IMR-90 (cell line): ENCODE measurements at regions not wholly inside any gene's neighbourhood (a gene's known extent, or its start where the extent isn't known, plus 50 kb on each side); places are given as distances from the start of the nearest gene placed in this dataset.

Experiments used
- ATAC-seq: fragments of 200-7000 bp; cut with Tn5 transposase; 2 replicates; pipeline ENCODE4 v1.9.1; 2020; ENCODE audit warnings: low read depth, mild to moderate bottlenecking, moderate library complexity
- BruUV-seq: library from RNA; stranded (reverse); fragments of 400-500 nt; replicated peaks from 2 replicates; lab custom pipeline; 2021; lab: Mats Ljungman, UMichigan
- CTCF ChIA-PET: fragments of 300-600 bp; formaldehyde crosslinking; extraction: SDS; loops from one replicate; lab custom pipeline; 2021; ENCODE audit warnings: antibody characterized with exemption; lab: Yijun Ruan, JAX
- POLR2A ChIA-PET: fragments of 300-600 bp; sonication (Branson Sonifier 250); formaldehyde crosslinking; loops from one replicate; lab custom pipeline; 2022; ENCODE audit warnings: antibody characterized with exemption; ENCODE audit not compliant: unreplicated experiment; lab: Charles Lee
- DNase-seq: peaks from one replicate; pipeline ENCODE4 v3.0.0; 2013
- H2AFZ ChIP-seq: replicated peaks from 2 replicates; pipeline ENCODE3; 2013; ENCODE audit warnings: low read length, mild to moderate bottlenecking; ENCODE audit not compliant: poor library complexity
- H2AK5ac ChIP-seq: 2 replicates; pipeline ENCODE4 v1.6.1; 2013; ENCODE audit warnings: low read depth, low read length, inconsistent platforms
- H2AK9ac ChIP-seq: replicated peaks from 2 replicates; pipeline ENCODE3; 2013; ENCODE audit warnings: mild to moderate bottlenecking, low read depth, low read length, moderate library complexity; ENCODE audit not compliant: poor library complexity
- H2BK120ac ChIP-seq: 2 replicates; pipeline ENCODE4 v1.6.1; 2013; ENCODE audit warnings: low read depth, low read length, inconsistent platforms
- H2BK15ac ChIP-seq: 3 replicates; pipeline ENCODE4 v1.6.1; 2013; ENCODE audit warnings: low read depth, low read length, inconsistent platforms
- H2BK20ac ChIP-seq: 2 replicates; pipeline ENCODE4 v1.6.1; 2013; ENCODE audit warnings: low read depth, mild to moderate bottlenecking, inconsistent platforms, low read length, moderate library complexity
- H2BK5ac ChIP-seq: 2 replicates; pipeline ENCODE4 v1.6.1; 2013; ENCODE audit warnings: mild to moderate bottlenecking, low read depth, low read length, inconsistent platforms; ENCODE audit not compliant: poor library complexity, severe bottlenecking
- H3K14ac ChIP-seq: replicated peaks from 2 replicates; pipeline ENCODE4 v1.6.1; 2013; ENCODE audit warnings: low read depth, low read length, inconsistent platforms
- H3K18ac ChIP-seq: 2 replicates; pipeline ENCODE4 v1.6.1; 2013; ENCODE audit warnings: low read depth, low read length, control low read depth
- H3K23ac ChIP-seq: 2 replicates; pipeline ENCODE4 v1.6.1; 2013; ENCODE audit warnings: low read depth, low read length, inconsistent platforms
- H3K27ac ChIP-seq: 2 replicates; pipeline ENCODE4 v1.5.1; 2013; ENCODE audit warnings: mild to moderate bottlenecking, control low read depth, low read length; ENCODE audit not compliant: insufficient read depth
- H3K27me3 ChIP-seq: 2 replicates; pipeline ENCODE4 v1.6.1; 2013; ENCODE audit warnings: low read length; ENCODE audit not compliant: control insufficient read depth, insufficient read depth
- H3K36me3 ChIP-seq: 2 replicates; pipeline ENCODE4 v1.6.1; 2013; ENCODE audit warnings: low read length, mixed read lengths; ENCODE audit not compliant: control insufficient read depth, insufficient read depth
- H3K4ac ChIP-seq: 2 replicates; pipeline ENCODE4 v1.6.1; 2013; ENCODE audit warnings: low read depth, low read length, inconsistent platforms
- H3K4me1 ChIP-seq: 2 replicates; pipeline ENCODE4 v1.6.1; 2013; ENCODE audit warnings: low read length, mixed read lengths; ENCODE audit not compliant: control insufficient read depth, insufficient read depth
- H3K4me2 ChIP-seq: 2 replicates; pipeline ENCODE4 v1.6.1; 2013; ENCODE audit warnings: low read depth, mild to moderate bottlenecking, control low read depth, low read length, moderate library complexity
- H3K4me3 ChIP-seq: 2 replicates; pipeline ENCODE4 v1.5.1; 2013; ENCODE audit warnings: low read depth, mild to moderate bottlenecking, control low read depth, low read length, moderate library complexity; ENCODE audit not compliant: insufficient read depth
- H3K56ac ChIP-seq: 2 replicates; pipeline ENCODE4 v1.6.1; 2013; ENCODE audit warnings: low read length, inconsistent platforms; ENCODE audit not compliant: insufficient read depth; ENCODE audit errors: extremely low read depth
- H3K79me1 ChIP-seq, 2 experiments: 2 replicates each; pipeline ENCODE4 v1.6.1; 2013; ENCODE audit warnings: low read length in 2 of 2, inconsistent platforms in 1 of 2, low read depth in 1 of 2
- H3K9ac ChIP-seq: 2 replicates; pipeline ENCODE4 v1.6.1; 2013; ENCODE audit warnings: low read depth, low read length, control low read depth
- H3K9me1 ChIP-seq: 2 replicates; pipeline ENCODE4 v1.6.1; 2013; ENCODE audit warnings: low read length, inconsistent platforms; ENCODE audit not compliant: insufficient read depth
- H3K9me3 ChIP-seq: 2 replicates; pipeline ENCODE4 v1.6.1; 2013; ENCODE audit warnings: low read length; ENCODE audit not compliant: control insufficient read depth, insufficient read depth
- H4K20me1 ChIP-seq: 2 replicates; pipeline ENCODE4 v1.6.1; 2013; ENCODE audit warnings: low read length, inconsistent platforms; ENCODE audit not compliant: insufficient read depth
- H4K5ac ChIP-seq: 2 replicates; pipeline ENCODE4 v1.6.1; 2013; ENCODE audit warnings: mild to moderate bottlenecking, low read depth, low read length, control low read depth
- H4K8ac ChIP-seq, 2 experiments: 2 replicates each; pipeline ENCODE4 v1.6.1; 2013; ENCODE audit warnings: low read depth in 2 of 2, low read length in 2 of 2, control low read depth in 1 of 2, inconsistent platforms in 1 of 2
- H4K91ac ChIP-seq: 2 replicates; pipeline ENCODE4 v1.6.1; 2013; ENCODE audit warnings: low read depth, low read length, inconsistent platforms; ENCODE audit not compliant: insufficient read depth
- MAFK ChIP-seq: IDR thresholded peaks from 2 replicates; pipeline ENCODE4 v1.6.1; 2012; ENCODE audit warnings: low read depth, low read length, improper control_type of control experiment
- MAZ ChIP-seq: IDR thresholded peaks from 2 replicates; pipeline ENCODE4 v1.6.1; 2012; ENCODE audit warnings: low read depth, mild to moderate bottlenecking, low read length, improper control_type of control experiment, moderate library complexity, borderline replicate concordance
- NFE2L2 ChIP-seq: fragments of 150-350 bp; IDR thresholded peaks from 2 replicates; pipeline ENCODE4 v1.6.1; 2016; ENCODE audit warnings: low read depth, mild to moderate bottlenecking, low read length
- RAD21 ChIP-seq: IDR thresholded peaks from 2 replicates; pipeline ENCODE4 v1.6.1; 2012; ENCODE audit warnings: low read length, improper control_type of control experiment
- SMC3 ChIP-seq: fragments of 150-350 bp; IDR thresholded peaks from 2 replicates; pipeline ENCODE4 v1.6.1; 2016; ENCODE audit warnings: low read depth, mild to moderate bottlenecking, antibody characterized with exemption, low read length, moderate library complexity
- WGBS, 2 experiments: methylation state at CpG; one replicate each; pipeline versions ENCODE4 v1.1.5 to v1.1.7; 2013; ENCODE audit warnings: missing lambda C conversion rate in 2 of 2; ENCODE audit not compliant: insufficient read length in 1 of 2; ENCODE audit errors: extremely low coverage in 2 of 2; 5-methylcytosine and 5-hydroxymethylcytosine counted together
- dilution Hi-C: fragments of 300-500 bp; cut with HindIII; formaldehyde crosslinking; loops from one replicate; pipeline ENCODE4 v1.14.3; 2018; ENCODE audit warnings: low sequenced_read_pairs; ENCODE audit not compliant: unreplicated experiment
- in situ Hi-C: fragments of 300-500 bp; cut with MboI; formaldehyde crosslinking; loops from 3 replicates; pipeline ENCODE4 v1.14.3; 2019; ENCODE audit warnings: low sequenced_read_pairs, inconsistent platforms, mixed read lengths
- intact Hi-C: fragments of 100-400 bp; cut with micrococcal nuclease; formaldehyde crosslinking; loops from 2 replicates; pipeline ENCODE4 v1.10.0; 2022

GRCh38 chr9:24296124-24296523 lies 249.6 kb downstream of the IZUMO3 start:
- Histone ChIP-seq H2AK9ac (no peak overlapping the region), H3K4me1 (no peaks in the 10 kb centered on the region), H2BK15ac (no peak overlapping the region), H3K27me3 (no peaks in the 10 kb centered on the region), H3K56ac (no peak overlapping the region), H4K20me1 (no peaks in the 10 kb centered on the region), H3K4ac (no peak overlapping the region), H2BK5ac (no peak overlapping the region), H4K5ac (no peak overlapping the region), H2AFZ (no peak overlapping the region), H2AK5ac (no peak overlapping the region), H2BK20ac (no peak overlapping the region), H3K23ac (no peak overlapping the region), H4K8ac (no peak overlapping the region), H3K9me3 (peaks cover 8% of the 10 kb centered on the region; the same call in 1 of the 2 replicates), H3K4me3 (no peak overlapping the region), H3K79me1 (no peaks in the 10 kb centered on the region), H3K9me1 (no peaks in the 10 kb centered on the region), H3K36me3 (no peaks in the 10 kb centered on the region), H3K9ac (no peak overlapping the region), H3K18ac (no peak overlapping the region), H3K14ac (no peak overlapping the region), H2BK120ac (no peak overlapping the region), H3K4me2 (no peak overlapping the region), H4K91ac (no peak overlapping the region), H3K27ac (no peak overlapping the region)
- dilution Hi-C loops = no loop called here
- BruUV-seq = no TSS peak
- ATAC-seq (no peak), DNase-seq (no peak)
- no CpG with 5 or more reads among the region's 1 CpG for WGBS, 2 experiments
- in situ Hi-C loops = no loop called here
- intact Hi-C loops = no loop called here
- TF ChIP-seq SMC3 (no peak), RAD21 (no peak), MAZ (no peak), MAFK (no peak), NFE2L2 (no peak)
- CTCF ChIA-PET = no interaction called here
- POLR2A ChIA-PET = no interaction called here
